Panc1 (cell line): ENCODE measurements at regions not wholly inside any gene's neighbourhood (a gene's known extent, or its start where the extent isn't known, plus 50 kb on each side); places are given as distances from the start of the nearest gene placed in this dataset.

Source experiments
- ATAC-seq: fragments of 200-7000 bp; cut with Tn5 transposase; 2 replicates; pipeline ENCODE4 v1.9.1; 2020; ENCODE audit warnings: mild to moderate bottlenecking, moderate library complexity
- BruUV-seq: library from RNA; stranded (reverse); fragments of 400-500 nt; replicated peaks from 2 replicates; lab custom pipeline; 2021; lab: Mats Ljungman, UMichigan
- CTCF ChIA-PET: fragments of 300-600 bp; sonication (Branson Sonifier 250); formaldehyde crosslinking; loops from one replicate; lab custom pipeline; 2022; ENCODE audit warnings: antibody characterized with exemption; lab: Charles Lee
- POLR2A ChIA-PET: fragments of 300-600 bp; sonication (Branson Sonifier 250); formaldehyde crosslinking; loops from one replicate; lab custom pipeline; 2022; ENCODE audit warnings: antibody characterized with exemption; lab: Charles Lee
- DNase-seq: peaks from one replicate; pipeline ENCODE4 v3.0.0-alpha.2; 2010; ENCODE audit warnings: low read depth, low spot score
- H3K27ac ChIP-seq: 2 replicates; pipeline ENCODE4 v1.5.1; 2011; ENCODE audit warnings: mild to moderate bottlenecking, low read length, inconsistent platforms
- H3K27me3 ChIP-seq: fragments of 200-500 bp; sonication (Bioruptor generic); 2 replicates; pipeline ENCODE4 v1.6.0; 2014; ENCODE audit warnings: low read length, inconsistent platforms; ENCODE audit not compliant: control insufficient read depth, insufficient read depth
- H3K36me3 ChIP-seq: fragments of 200-500 bp; sonication (Bioruptor generic); 2 replicates; pipeline ENCODE4 v1.5.1; 2014; ENCODE audit warnings: inconsistent platforms, mild to moderate bottlenecking, low read length, moderate library complexity; ENCODE audit not compliant: control insufficient read depth, insufficient read depth
- H3K4me1 ChIP-seq: 2 replicates; pipeline ENCODE4 v1.5.1; 2011; ENCODE audit warnings: inconsistent platforms, mild to moderate bottlenecking, low read length, moderate library complexity; ENCODE audit not compliant: control insufficient read depth, insufficient read depth
- H3K4me3 ChIP-seq, 2 experiments: 2 replicates each; pipeline ENCODE4 v1.5.1; 2011 to 2012; ENCODE audit warnings: low read depth in 2 of 2, low read length in 2 of 2, mild to moderate bottlenecking in 2 of 2, inconsistent platforms in 1 of 2, moderate library complexity in 1 of 2
- H3K9me3 ChIP-seq: fragments of 200-500 bp; sonication (Bioruptor generic); 2 replicates; pipeline ENCODE4 v1.5.1; 2014; ENCODE audit warnings: low read depth, mild to moderate bottlenecking, inconsistent platforms, low read length, moderate library complexity; ENCODE audit not compliant: control insufficient read depth, insufficient read depth
- CTCF ChIP-seq: fragments of 450-650 bp; IDR thresholded peaks from 2 replicates; pipeline ENCODE4 v1.5.1; 2017; ENCODE audit warnings: mild to moderate bottlenecking
- POLR2AphosphoS5 ChIP-seq: IDR thresholded peaks from 2 replicates; pipeline ENCODE4 v1.6.1; 2012; ENCODE audit warnings: mild to moderate bottlenecking, low read depth, low read length, moderate library complexity
- REST ChIP-seq, 2 experiments: IDR thresholded peaks; 2 replicates each; pipeline ENCODE4 v1.6.1; 2011 to 2012; ENCODE audit warnings: low read depth in 2 of 2, control low read depth in 1 of 2, low read length in 1 of 2, mild to moderate bottlenecking in 1 of 2, moderate library complexity in 1 of 2; ENCODE audit not compliant: insufficient read depth in 1 of 2
- SIN3A ChIP-seq: IDR thresholded peaks from 2 replicates; pipeline ENCODE4 v1.6.1; 2012; ENCODE audit warnings: low read depth, mild to moderate bottlenecking, low read length, moderate library complexity, borderline replicate concordance; ENCODE audit not compliant: insufficient read depth
- TCF7L2 ChIP-seq: IDR thresholded peaks from 2 replicates; pipeline ENCODE4 v1.6.1; 2011; ENCODE audit warnings: mild to moderate bottlenecking, low read depth, low read length, inconsistent platforms
- in situ Hi-C: cut with HindIII; loops from 2 replicates; pipeline ENCODE4 v1.10.0; 2016; ENCODE audit warnings: low sequenced_read_pairs, low pct_unique_long_range_greater_than_20kb
- intact Hi-C: fragments of 100-400 bp; cut with micrococcal nuclease; formaldehyde crosslinking; loops from one replicate; pipeline ENCODE4 v1.10.0; 2022; ENCODE audit not compliant: unreplicated experiment

- ATAC-seq (no peak), DNase-seq (no peak)
- Histone ChIP-seq H3K4me1 (no peaks in the 10 kb centered on the region), H3K4me3 (no peak overlapping the region), H3K27me3 (no peaks in the 10 kb centered on the region), H3K27ac (no peak overlapping the region), H3K36me3 (no peaks in the 10 kb centered on the region), H3K9me3 (no peaks in the 10 kb centered on the region)
- intact Hi-C loops: no loop called here
- TF ChIP-seq CTCF (no peak), SIN3A (no peak), TCF7L2 (no peak), REST (IDR thresholded peaks at IDR 0.05; ENCODE audit: insufficient read depth in 1 of 2, low read depth in 2 of 2, low read length in 1 of 2) (no peak), POLR2AphosphoS5 (no peak)
- POLR2A ChIA-PET: no interaction called here
- no TSS peak for BruUV-seq
- in situ Hi-C loops: no loop called here
- CTCF ChIA-PET: no interaction called here
Measured at GRCh38 chr16:65314627-65315008, 192.8 kb upstream of the CDH11 start.

- in situ Hi-C loops: no loop called here
Measured at GRCh38 chr16:65313936-65314626, 192.2 kb upstream of the CDH11 start.

More at GRCh38 chr16:65313936-65314626, 192.2 kb upstream of the CDH11 start:
- Histone ChIP-seq H3K9me3 (no peaks in the 10 kb centered on the region), H3K4me1 (no peaks in the 10 kb centered on the region), H3K27me3 (no peaks in the 10 kb centered on the region), H3K27ac (no peak overlapping the region), H3K36me3 (no peaks in the 10 kb centered on the region), H3K4me3 (no peak overlapping the region)
- POLR2A ChIA-PET: no interaction called here
- CTCF ChIA-PET: no interaction called here
- no TSS peak for BruUV-seq
- DNase-seq (no peak), ATAC-seq (no peak)
- intact Hi-C loops: no loop called here
- TF ChIP-seq POLR2AphosphoS5 (no peak), SIN3A (no peak), TCF7L2 (no peak), REST (IDR thresholded peaks at IDR 0.05; ENCODE audit: insufficient read depth in 1 of 2, low read depth in 2 of 2, low read length in 1 of 2) (no peak), CTCF (no peak)
